H9 (cell line): ENCODE measurements at regions not wholly inside any gene's neighbourhood (a gene's known extent, or its start where the extent isn't known, plus 50 kb on each side); places are given as distances from the start of the nearest gene placed in this dataset.

Source experiments
- DNase-seq: peaks from one replicate; pipeline ENCODE4 v3.0.0-alpha.2; 2017
- H2AFZ ChIP-seq: one replicate; pipeline ENCODE4 v1.6.1; 2013; ENCODE audit warnings: mild to moderate bottlenecking, low read length, control low read depth, moderate library complexity
- H2AK5ac ChIP-seq: 2 replicates; pipeline ENCODE4 v1.6.1; 2013; ENCODE audit warnings: low read length, control low read depth, mixed read lengths; ENCODE audit not compliant: insufficient read length
- H2BK120ac ChIP-seq: one replicate; pipeline ENCODE4 v1.6.1; 2013; ENCODE audit warnings: low read depth, mild to moderate bottlenecking, low read length, control low read depth, inconsistent platforms; ENCODE audit not compliant: poor library complexity, severe bottlenecking
- H2BK12ac ChIP-seq: 2 replicates; pipeline ENCODE4 v1.6.1; 2013; ENCODE audit warnings: low read length, control low read depth, mixed read lengths, low read depth; ENCODE audit not compliant: insufficient read length
- H2BK15ac ChIP-seq: 2 replicates; pipeline ENCODE4 v1.6.1; 2013; ENCODE audit warnings: low read depth, low read length, control low read depth
- H2BK20ac ChIP-seq: one replicate; pipeline ENCODE4 v1.6.1; 2013; ENCODE audit warnings: low read depth, mild to moderate bottlenecking, low read length, control low read depth, inconsistent platforms; ENCODE audit not compliant: poor library complexity, severe bottlenecking
- H2BK5ac ChIP-seq: 2 replicates; pipeline ENCODE4 v1.6.1; 2013; ENCODE audit warnings: low read length, control low read depth, mixed read lengths; ENCODE audit not compliant: insufficient read length
- H3K14ac ChIP-seq: 2 replicates; pipeline ENCODE4 v1.6.1; 2013; ENCODE audit warnings: low read length, control low read depth; ENCODE audit not compliant: insufficient read depth
- H3K18ac ChIP-seq: 2 replicates; pipeline ENCODE4 v1.6.1; 2013; ENCODE audit warnings: low read depth, mild to moderate bottlenecking, mixed read lengths, low read length, control low read depth; ENCODE audit not compliant: insufficient read length
- H3K23ac ChIP-seq: 2 replicates; pipeline ENCODE4 v1.6.1; 2013; ENCODE audit warnings: low read length, control low read depth, mixed read lengths, low read depth; ENCODE audit not compliant: insufficient read length
- H3K23me2 ChIP-seq: 2 replicates; pipeline ENCODE4 v1.6.1; 2013; ENCODE audit warnings: low read depth, mild to moderate bottlenecking, mixed read lengths, low read length, control low read depth; ENCODE audit not compliant: insufficient read length, poor library complexity, severe bottlenecking
- H3K27ac ChIP-seq: 2 replicates; pipeline ENCODE4 v1.5.1; 2013; ENCODE audit warnings: low read length, control low read depth, mixed read lengths, low read depth; ENCODE audit not compliant: insufficient read length
- H3K27me3 ChIP-seq: 2 replicates; pipeline ENCODE4 v1.6.1; 2013; ENCODE audit warnings: low read length, control low read depth, inconsistent platforms; ENCODE audit not compliant: insufficient read depth
- H3K4ac ChIP-seq: 2 replicates; pipeline ENCODE4 v1.6.1; 2013; ENCODE audit warnings: low read depth, mild to moderate bottlenecking, control low read depth, inconsistent platforms, low read length, moderate library complexity
- H3K4me1 ChIP-seq: 2 replicates; pipeline ENCODE4 v1.6.1; 2013; ENCODE audit warnings: low read length, control low read depth, inconsistent platforms; ENCODE audit not compliant: insufficient read depth
- H3K4me2 ChIP-seq: 2 replicates; pipeline ENCODE4 v1.6.1; 2013; ENCODE audit warnings: low read length, control low read depth, mixed read lengths; ENCODE audit not compliant: insufficient read length, insufficient read depth
- H3K56ac ChIP-seq: 2 replicates; pipeline ENCODE4 v1.6.1; 2013; ENCODE audit warnings: low read depth, mild to moderate bottlenecking, mixed read lengths, low read length, control low read depth; ENCODE audit not compliant: insufficient read length
- H3K79me1 ChIP-seq: 2 replicates; pipeline ENCODE4 v1.6.1; 2013; ENCODE audit warnings: low read depth, mild to moderate bottlenecking, moderate library complexity, low read length, control low read depth, inconsistent platforms; ENCODE audit not compliant: insufficient read depth, poor library complexity, severe bottlenecking
- H3K79me2 ChIP-seq: 2 replicates; pipeline ENCODE4 v1.6.1; 2013; ENCODE audit warnings: low read length, control low read depth, inconsistent platforms; ENCODE audit not compliant: insufficient read depth
- H3K9ac ChIP-seq: 2 replicates; pipeline ENCODE4 v1.6.1; 2013; ENCODE audit warnings: low read length, control low read depth, mixed read lengths; ENCODE audit not compliant: insufficient read length; ENCODE audit errors: extremely low read depth
- H3K9me3 ChIP-seq: one replicate; pipeline ENCODE4 v1.6.1; 2013; ENCODE audit warnings: low read depth, low read length, inconsistent platforms; ENCODE audit not compliant: control insufficient read depth
- H3T11ph ChIP-seq: one replicate; pipeline ENCODE4 v1.6.1; 2013; ENCODE audit warnings: mild to moderate bottlenecking, low read length, control low read depth, inconsistent platforms
- H4K20me1 ChIP-seq: one replicate; pipeline ENCODE4 v1.6.1; 2013; ENCODE audit not compliant: control insufficient read depth, insufficient read length, insufficient read depth
- H4K5ac ChIP-seq: 2 replicates; pipeline ENCODE4 v1.6.1; 2013; ENCODE audit warnings: low read depth, mild to moderate bottlenecking, mixed read lengths, low read length, control low read depth; ENCODE audit not compliant: insufficient read length
- H4K8ac ChIP-seq: replicated peaks from 2 replicates; pipeline ENCODE4 v1.6.1; 2013; ENCODE audit warnings: low read length, control low read depth, mixed read lengths, low read depth; ENCODE audit not compliant: insufficient read length
- H4K91ac ChIP-seq: 2 replicates; pipeline ENCODE4 v1.6.1; 2013; ENCODE audit warnings: low read depth, mild to moderate bottlenecking, moderate library complexity, mixed read lengths, low read length, control low read depth; ENCODE audit not compliant: insufficient read length
- H3K27ac Mint-ChIP-seq, 3 experiments: 2 replicates in 2 of 3; 3 replicates in 1 of 3; pipeline ENCODE4 v1.8.0; 2020 to 2021; ENCODE audit warnings: mixed read lengths in 3 of 3, mild to moderate bottlenecking in 1 of 3, moderate library complexity in 1 of 3
- H3K27me3 Mint-ChIP-seq: 2 replicates; pipeline ENCODE4 v1.8.0; 2021; ENCODE audit warnings: low read depth, mild to moderate bottlenecking, moderate library complexity, mixed read lengths
- H3K36me3 Mint-ChIP-seq, 3 experiments: 2 replicates in 2 of 3; 3 replicates in 1 of 3; pipeline ENCODE4 v1.8.0; 2020 to 2021; ENCODE audit warnings: low read depth in 3 of 3, mixed read lengths in 3 of 3; ENCODE audit not compliant: insufficient read depth in 1 of 3
- H3K4me1 Mint-ChIP-seq, 2 experiments: 2 replicates each; pipeline ENCODE4 v1.8.0; 2020; ENCODE audit warnings: mixed read lengths in 2 of 2
- H3K4me3 Mint-ChIP-seq, 2 experiments: 2 replicates in 1 of 2; 3 replicates in 1 of 2; pipeline ENCODE4 v1.8.0; 2020 to 2021; ENCODE audit warnings: mild to moderate bottlenecking in 2 of 2, mixed read lengths in 2 of 2, moderate library complexity in 1 of 2
- H3K9me3 Mint-ChIP-seq, 2 experiments: 2 replicates in 1 of 2; 3 replicates in 1 of 2; pipeline ENCODE4 v1.8.0; 2020; ENCODE audit warnings: mild to moderate bottlenecking in 2 of 2, mixed read lengths in 2 of 2, moderate library complexity in 1 of 2
- CTCF ChIP-seq: fragments of 200-600 bp; sonication (generic); conservative IDR thresholded peaks from 3 replicates; pipeline ENCODE4 v1.8.0; 2021; ENCODE audit warnings: antibody characterized with exemption, mild to moderate bottlenecking
- WGBS: extraction: QIAGEN DNeasy Blood & Tissue Kit; methylation state at CpG from one replicate; pipeline ENCODE4 v1.1.7; 2013; ENCODE audit warnings: missing lambda C conversion rate, low lambda C conversion rate, mixed read lengths; ENCODE audit not compliant: insufficient read length; ENCODE audit errors: extremely low coverage; 5-methylcytosine and 5-hydroxymethylcytosine counted together

- H4K20me1 ChIP-seq = no peaks in the 10 kb centered on the region
- H3K9ac ChIP-seq = no peak overlapping the region
- no peak overlapping the region for H2BK15ac ChIP-seq
- no peak overlapping the region for H3K18ac ChIP-seq
- H2AK5ac ChIP-seq = no peak overlapping the region
- no peaks in the 10 kb centered on the region; the same call in 1 of the 2 replicates for H3K4me1 ChIP-seq
- H3K14ac ChIP-seq = no peak overlapping the region
- H3K36me3 Mint-ChIP-seq = peaks cover 0 to 4% (median 0%) of the 10 kb centered on the region in 3 experiments; a peak in 2 of 7 replicates
- H3K27ac ChIP-seq = no peak overlapping the region
- H3K56ac ChIP-seq = no peak overlapping the region
- no peaks in the 10 kb centered on the region for H3K79me1 ChIP-seq
- no peaks in the 10 kb centered on the region for H3K79me2 ChIP-seq
- H2BK20ac ChIP-seq = no peak overlapping the region
- no peak overlapping the region for H3K27ac Mint-ChIP-seq
- no peak overlapping the region for H2BK12ac ChIP-seq
- no peak overlapping the region for H3K4me2 ChIP-seq
- no peak overlapping the region for H3K4ac ChIP-seq
- WGBS = no CpG with 5 or more reads among the region's 6 CpGs
- no peak for DNase-seq
- TF ChIP-seq CTCF = peak; percentile 37; the same call in 2 of the 3 replicates
- no peak overlapping the region for H2AFZ ChIP-seq
- no peaks in the 10 kb centered on the region; the same call in 1 of the 2 replicates for H3K27me3 Mint-ChIP-seq
- H3K27me3 ChIP-seq = no peaks in the 10 kb centered on the region
- no peak overlapping the region for H2BK5ac ChIP-seq
- peaks cover 6 to 23% of the 10 kb centered on the region in 2 experiments; a peak in 3 of 5 replicates for H3K9me3 Mint-ChIP-seq
- no peak overlapping the region for H4K8ac ChIP-seq
- no peaks in the 10 kb centered on the region for H3K23me2 ChIP-seq
- H3K4me3 Mint-ChIP-seq = no peak overlapping the region
- H3K4me1 Mint-ChIP-seq = peaks cover 7% of the 10 kb centered on the region in 2 experiments
- H4K5ac ChIP-seq = no peak overlapping the region
- H3K9me3 ChIP-seq = peaks cover 9% of the 10 kb centered on the region
- H3K23ac ChIP-seq = no peak overlapping the region
- H2BK120ac ChIP-seq = no peak overlapping the region
- H4K91ac ChIP-seq = no peak overlapping the region
- no peak overlapping the region for H3T11ph ChIP-seq
Measured at GRCh38 chr15:26073430-26074333, 210.6 kb upstream of the ATP10A start.
